GDM1 (cell line): ENCODE measurements at regions not wholly inside any gene's neighbourhood (a gene's known extent, or its start where the extent isn't known, plus 50 kb on each side); places are given as distances from the start of the nearest gene placed in this dataset.

Source experiments
- DNase-seq: peaks from one replicate; lab custom pipeline; 2025; lab: John Stamatoyannopoulos, UW

DNA sequence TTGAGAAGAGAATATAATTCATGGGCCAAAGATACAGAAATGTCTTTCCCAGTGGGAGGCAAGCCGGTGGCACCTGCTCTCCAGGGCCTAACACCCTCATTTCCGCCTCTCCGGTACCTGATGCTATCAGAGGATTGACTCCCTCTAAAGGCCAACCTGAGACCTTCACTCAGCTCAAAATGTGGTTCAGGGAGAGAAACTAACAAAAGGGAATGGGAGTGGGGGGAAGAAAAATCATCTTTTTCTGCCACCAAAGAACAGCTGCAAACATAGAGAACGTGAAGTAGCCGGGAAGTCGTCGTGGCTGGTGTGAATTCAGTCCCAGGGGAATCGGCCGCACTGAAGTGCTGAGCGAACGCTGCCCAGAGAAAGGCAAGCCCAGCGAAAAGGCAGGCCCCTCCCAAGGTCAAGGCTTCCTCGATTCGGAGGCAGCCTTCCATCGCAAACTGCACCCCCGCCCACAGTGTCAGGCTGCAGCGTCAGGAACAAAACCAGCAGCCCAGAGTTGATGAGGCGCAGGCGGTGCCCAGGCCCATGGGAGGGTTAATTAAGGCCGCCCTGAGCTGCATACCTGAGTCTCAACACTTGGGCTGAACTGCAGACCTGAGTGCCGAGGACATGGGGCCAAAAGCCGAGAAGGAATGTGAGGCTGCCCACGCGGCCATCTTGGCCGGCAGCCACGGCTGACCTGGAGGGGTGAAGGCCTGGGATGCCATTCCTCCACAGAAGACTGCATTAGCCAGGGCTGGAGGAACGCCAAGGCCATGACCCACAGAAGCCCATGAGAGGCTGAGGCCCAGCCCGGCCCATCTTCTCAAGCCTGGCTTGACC is 160.2 kb downstream of the PSMG1 start:
- no peak for DNase-seq

DNA sequence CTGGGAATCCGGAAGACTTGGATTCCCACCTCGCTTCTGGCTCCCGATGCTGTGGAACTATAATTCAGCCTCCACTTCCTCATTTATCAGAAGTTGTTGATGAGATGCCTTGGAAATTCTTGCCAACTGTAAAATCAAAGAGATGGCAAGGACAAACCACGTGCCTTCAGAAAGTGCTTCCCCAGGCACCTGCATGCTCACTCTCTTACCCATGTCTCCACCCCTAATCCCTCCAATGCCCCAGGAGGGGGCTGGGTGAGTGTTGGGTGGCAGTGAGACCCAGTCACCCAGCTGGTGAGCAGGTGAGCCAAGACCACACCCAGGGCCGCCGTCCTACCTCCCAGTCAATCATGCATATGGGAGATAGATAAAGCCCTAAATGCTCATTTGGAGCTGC is 160.8 kb downstream of the PSMG1 start:
- DNase-seq, result no peak

DNA sequence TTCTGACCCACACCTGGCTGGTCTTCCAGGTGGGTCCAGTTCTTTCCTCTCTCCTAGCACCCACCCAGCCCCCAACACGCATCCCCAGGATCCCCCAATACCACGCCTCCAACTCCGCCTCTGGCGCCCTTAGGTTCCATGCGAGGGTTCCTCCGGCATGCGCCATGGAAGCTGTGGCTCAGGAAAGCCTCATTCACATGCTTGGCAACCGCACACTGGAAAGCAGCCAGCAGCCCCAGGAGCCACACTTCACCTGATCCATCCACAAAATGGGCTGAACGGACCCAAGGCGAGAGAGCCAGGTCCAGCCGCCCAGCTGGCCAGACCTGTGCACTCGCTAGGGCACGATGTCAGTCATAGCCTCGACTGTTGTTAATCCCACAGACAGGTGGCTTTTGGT is 161.2 kb downstream of the PSMG1 start:
- DNase-seq, result no peak

DNA sequence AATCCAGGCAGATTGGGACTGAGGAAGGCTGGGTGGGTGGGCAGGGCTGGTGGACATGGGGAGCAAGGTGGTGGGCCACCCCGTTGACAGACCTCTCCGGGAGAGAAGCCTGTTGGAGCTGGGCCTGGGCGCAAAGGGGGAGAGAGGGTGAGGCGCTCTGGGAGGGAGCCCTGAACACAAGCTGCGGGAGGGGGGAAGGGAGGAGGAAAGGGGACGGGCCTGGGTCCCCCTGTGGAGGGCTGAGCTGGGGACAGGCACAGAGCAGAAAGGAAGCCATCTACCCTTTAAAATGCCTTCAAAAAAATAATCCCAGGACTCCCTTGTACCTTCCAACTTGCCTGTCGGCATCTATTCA is 161.8 kb downstream of the PSMG1 start:
- no peak for DNase-seq

DNA sequence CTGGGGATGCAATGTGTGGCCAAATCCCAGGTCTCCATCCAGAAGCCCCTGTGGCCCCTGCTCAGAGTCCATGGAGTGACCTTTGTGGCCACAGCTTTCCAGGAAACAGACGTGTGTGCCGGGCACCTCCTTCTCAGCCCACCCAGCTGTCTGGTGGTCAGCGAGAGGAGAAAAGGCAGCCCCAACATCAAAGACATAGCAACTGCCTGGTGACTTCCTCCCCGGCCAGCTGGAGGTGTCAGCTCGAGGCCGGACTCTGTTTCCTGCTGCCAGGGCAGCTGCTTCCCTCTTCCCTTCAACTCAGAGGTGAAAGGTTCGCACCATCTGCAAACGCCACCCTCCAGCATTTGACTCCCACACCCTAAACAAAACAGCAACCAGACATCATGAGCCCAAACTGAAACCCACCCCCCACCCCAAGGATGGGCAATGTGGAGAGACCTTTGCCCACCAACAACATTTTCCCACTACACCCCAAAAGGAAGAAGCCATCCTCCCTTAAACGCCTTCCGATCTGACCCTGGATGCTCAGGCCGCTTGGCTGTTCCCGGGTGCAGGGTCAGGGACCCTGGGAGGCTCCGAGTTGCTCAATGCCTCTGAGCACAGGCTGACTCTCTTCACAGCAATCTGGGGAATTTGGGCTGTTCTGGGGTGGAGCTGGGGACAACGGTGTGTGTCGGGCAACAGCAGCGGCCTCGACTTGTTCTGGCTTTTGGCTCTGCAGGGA is 162.3 kb downstream of the PSMG1 start:
- peak; percentile 60 for DNase-seq

DNA sequence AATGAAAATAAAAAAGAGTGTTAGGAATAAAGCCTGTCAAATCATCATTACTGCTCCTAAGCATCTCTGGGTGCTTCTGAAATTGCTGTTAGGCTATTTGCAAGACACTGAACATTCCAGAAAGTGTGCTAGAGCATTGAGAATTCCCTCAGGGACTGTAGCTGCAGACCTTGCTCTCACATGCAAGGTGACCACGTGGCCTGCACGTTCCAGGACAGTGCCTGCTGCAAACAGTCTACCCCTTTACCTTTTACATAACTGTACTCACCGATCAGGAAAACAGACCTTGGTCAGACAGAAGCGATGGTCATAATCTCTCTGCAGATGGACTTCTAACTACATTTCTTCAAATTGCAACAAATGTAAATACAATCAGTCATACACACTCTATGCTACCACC is 164.5 kb downstream of the PSMG1 start:
- no peak for DNase-seq

DNA sequence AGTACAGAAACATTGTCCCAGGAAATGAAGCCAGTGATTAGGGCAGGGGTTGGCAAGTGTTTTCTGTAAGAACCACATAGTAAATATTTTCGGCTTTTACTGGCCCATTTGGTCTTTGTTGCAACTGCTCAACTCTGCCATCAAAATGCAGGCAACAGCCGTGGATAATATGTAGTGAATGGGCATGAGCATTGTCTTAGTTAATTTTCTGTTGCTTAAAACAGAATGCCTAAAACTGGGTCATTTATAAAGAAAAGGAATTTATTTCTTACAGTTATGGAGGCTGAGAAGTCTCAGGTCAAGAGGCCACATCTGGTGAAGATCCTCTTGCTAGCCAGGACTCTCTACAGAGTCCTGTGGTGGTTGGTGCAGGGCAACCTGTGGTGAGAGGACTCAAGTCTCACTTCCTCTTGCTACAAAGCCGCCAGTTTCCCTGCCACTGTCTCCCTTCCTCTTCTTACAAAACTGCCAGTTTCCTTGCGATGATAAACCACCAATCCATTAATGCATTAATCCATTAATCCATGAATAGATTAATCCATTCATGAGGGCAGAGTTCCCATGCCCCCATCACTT is 166.4 kb downstream of the PSMG1 start:
- DNase-seq, result peak; percentile 83

DNA sequence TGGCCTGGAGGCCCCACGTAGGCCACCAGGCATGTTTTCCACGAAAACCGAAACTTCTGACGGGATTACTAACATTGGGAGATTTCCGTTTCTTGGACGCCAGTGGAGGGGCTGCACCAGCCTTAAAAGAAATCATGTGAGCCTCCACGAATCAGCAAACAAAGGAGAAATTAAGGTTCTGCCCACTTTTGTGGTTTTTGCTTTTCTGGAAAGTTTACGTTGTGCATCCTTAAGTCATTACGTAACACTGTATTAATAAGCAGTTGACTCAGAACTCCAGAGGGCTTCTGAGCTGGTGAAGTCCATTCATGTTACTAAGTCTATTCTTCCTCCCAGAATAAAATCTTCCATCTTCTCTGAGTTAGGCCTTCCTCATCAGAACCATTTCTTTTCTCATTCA is 168.5 kb downstream of the PSMG1 start:
- no peak for DNase-seq

DNA sequence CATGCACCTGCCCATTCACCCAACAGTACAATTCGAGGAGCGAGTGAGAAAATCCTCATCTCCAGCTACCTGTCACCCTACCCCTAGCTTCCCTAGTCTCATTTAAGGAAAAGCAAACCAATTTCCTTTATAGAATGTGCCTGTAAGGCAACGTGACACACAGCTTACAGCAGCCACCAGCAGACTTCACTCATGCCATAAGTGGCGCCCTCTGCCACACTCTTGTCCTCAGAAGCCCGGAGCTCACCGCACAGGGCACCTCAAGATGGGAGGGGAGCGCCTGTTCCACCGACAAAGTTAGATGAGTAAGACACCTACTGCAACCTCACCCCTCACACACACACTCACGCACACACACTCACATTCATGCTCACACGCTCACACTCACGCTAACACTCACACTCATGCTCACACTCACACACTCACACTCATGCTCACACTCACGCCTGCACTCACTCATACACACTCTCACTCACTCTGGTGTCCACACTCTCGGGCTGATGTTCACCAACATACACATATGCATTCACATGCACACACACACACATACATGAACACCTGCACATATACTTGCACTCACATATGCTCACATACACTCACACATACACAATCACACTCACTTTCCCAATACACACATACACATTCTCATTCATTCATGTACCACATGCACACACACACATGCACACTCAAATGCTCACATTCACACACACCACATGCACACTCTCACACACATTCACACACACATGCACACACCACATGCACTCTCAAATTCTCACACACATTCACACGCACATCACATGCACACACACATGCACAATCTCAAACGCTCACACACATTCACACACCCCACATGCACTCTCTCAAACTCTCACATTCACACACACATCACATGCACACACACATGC is 170.7 kb downstream of the PSMG1 start:
- no peak for DNase-seq

DNA sequence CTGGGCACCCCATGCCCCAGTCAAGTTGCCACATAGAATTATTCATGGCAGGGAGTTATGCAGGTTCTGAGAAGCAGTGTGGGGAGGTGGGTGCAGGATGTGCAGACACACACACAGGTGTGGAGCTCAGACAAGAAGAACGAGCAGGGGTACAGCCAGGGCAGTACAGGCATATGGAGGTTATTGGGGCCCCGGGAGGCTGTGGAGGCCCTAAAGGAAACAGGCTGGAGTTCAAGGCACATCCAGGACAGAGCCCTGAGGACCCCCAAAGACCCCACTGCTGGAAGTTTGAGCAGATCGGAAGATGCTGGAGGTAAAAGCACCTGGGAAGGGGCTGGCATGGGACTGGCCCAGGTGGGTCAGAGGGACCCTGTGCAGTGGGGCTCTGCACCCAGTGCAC is 171.3 kb downstream of the PSMG1 start:
- DNase-seq, result no peak

DNA sequence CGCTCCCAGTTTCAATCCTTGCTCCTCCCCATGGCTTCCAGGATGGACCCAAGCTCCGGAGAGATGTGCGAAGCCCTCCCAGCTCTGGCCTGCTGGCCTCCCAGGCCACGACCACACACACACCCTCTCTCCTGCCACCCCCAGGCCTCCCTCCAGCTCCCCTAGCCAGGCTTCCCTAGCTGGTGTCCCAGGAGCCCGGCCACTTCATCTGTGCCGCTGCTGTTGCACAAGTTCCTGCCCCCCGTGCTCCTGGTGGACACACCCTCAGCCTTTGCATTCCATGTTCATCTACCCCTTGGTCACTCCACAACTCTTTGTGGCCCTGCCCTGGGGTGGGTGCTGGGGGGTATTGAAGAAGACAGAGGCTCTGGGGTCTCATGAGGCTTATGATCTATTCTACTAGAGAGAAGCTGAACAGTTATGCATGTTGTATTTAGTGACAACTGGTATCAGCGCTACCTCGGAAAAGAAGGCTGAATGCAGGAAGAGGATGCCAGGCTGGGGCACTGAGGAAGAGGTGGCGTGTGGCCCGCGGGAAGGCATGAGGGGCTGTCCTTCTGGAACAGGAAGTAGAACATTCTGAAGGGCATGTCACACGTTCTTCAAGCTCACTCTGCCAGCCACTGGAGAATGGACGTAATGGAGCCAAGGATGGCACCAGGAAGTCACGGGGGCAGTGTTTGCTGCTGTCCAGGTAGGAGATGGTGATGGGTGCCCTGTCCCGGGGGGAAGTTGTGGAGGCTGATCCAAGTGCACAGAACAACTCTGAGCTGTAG is 172.4 kb downstream of the PSMG1 start:
- DNase-seq, result no peak

DNA sequence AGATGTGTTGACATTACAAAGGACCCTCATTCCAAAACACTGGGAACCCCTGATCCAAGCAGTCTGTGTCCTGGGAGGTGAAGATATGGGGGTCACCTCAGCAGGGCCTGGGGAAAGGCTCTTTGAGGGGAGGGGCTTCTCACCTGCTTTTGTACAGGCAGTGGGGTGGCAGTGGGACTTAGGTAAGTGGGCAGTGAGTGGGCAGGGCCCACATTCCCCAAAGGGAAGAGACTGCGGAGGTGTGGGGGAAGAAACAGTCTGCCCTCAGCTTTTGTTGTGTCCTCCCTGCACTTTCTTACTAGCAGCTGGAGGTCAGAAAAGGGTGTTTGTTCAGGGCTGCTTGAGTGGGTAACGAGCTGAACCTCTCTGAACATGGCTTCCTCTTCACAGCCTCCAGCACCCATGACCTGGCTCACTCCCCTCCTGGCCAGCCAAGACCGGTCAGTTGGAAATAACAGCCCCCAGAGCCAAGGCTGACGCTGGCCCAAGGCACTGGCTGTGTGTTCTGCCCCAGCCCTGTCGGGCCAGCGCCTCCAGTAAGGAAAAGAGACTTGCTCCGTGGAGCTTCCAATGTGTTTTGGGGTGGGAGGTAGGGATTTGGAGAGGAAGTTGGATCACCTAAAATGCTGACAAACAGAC is 173.5 kb downstream of the PSMG1 start:
- no peak for DNase-seq

DNA sequence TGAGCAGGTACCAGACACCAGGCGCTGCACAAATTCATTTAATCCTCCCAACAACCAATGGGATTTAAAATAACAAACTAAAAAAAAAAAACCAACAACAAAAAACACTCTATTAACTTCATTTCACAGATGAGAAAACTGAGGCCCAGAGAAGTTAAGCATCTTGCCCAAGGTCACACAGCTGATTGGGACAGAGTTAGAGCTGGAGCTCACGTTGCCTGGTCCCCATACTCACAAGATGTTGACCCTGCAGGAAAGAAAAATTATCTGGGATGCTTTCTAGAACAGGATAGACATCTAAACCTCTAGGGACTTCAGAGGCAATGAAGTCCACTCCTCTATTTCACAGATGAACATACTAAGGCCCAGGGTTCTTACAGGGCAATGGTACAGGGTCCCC is 175.3 kb downstream of the PSMG1 start:
- DNase-seq, result no peak

DNA sequence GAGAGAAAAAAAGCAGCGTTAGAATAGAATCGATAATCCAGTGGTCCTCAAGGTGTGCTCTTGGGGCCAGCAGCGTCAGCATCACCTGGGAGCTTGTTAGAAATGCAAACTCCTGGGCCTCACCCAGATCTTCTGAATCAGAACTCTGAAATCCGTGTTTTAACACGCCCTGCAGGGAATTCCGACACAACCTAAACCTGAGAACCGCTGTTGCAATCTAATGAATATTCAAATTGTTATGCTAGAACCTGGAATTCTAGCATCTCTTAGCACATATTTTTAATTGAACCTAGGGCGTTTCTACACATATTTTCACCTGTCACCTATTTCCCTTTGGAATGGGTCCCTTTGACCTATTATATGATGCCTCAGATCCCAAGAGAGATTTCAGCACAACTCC is 175.7 kb downstream of the PSMG1 start:
- DNase-seq, result no peak

DNA sequence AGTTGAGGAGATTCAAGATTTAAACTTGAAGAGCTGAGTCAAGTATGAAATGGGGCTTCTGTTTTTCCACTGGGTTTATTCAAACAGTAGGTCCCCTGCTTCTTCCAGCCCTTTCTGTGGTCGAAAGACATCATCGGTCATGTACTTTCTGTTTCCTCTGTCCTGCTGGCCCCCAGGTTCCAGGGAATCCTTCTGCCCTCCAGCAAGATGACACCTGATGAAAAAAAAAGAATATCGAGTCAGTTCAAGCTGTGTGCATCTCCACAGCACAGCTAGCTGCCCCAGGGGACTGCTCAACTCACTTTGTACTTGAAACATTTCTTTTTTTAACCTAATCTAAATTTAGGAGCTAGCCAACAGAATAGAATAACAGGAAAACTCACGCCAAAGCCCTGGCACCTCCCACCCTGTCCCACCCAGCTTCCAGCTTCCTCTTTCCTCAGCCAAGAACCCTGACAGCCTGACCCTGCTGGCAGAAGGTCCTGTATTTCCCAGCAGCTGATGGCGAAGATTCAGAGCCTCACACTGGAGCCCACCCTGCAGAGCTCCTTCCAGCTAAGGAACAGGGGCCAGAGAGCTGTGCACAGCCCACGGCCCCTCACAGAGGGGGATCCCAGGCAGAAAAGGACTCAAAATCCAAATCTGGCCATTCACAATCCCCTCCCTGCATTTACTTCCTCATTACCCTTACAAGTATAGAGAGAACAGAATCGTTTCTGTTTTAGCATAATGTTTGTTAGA is 176.5 kb downstream of the PSMG1 start:
- DNase-seq, result peak; percentile 60

DNA sequence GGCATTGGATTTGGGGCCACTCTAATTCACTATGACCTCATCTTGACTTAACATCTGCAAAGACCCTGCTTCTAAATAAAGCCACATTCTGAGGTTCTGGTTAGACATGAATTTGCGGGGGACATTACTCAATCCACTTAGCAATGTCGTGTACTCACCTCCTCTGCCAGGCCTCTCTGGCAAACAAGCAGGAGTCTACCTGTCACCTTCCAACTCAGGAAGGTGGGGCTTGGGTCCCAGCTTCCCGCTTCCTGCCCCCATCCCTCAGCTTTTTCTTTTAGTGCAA is 177.8 kb downstream of the PSMG1 start:
- DNase-seq, result no peak

DNA sequence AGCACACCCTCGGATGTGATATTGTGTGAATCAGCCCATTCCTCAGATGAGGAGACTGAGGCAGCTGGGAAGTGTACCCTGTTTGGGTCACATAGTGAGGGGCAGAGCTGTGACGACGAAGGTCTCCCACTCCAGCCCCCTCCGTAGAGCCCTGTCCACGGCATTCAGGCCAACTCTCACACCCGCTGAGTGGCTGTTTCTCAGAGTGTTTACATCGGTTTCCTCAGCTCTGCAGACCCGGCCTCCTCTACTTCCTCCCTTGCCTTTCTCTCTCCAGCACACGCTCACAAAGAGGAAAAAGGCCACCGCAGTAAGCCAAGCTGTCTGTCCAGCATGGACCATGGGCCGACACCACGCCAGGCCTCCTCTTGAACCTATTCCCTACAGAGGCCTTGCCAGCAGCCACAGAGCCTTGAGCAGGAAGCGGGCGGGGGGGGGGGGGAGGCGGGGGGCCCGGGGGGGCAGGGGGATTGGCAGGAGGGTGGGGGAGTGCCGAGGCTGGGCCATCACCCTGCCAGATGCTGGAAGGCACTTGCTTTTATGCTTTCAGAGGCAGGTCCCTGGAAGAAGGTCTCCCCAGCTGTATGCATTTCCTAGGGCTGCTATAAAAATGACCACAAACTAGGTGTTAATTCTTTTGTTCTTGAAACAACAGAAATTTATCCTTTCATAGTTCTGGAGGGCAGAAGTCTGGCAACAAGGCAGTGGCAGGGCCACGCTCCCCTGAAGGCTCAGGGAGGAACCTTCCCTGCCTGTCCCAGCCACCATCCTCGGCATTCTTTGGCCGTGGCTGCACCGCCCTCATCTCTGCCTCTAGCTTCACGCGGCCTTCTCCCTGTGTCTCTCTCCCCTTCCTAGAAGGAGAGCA is 178.4 kb downstream of the PSMG1 start:
- peak; percentile 85 for DNase-seq

DNA sequence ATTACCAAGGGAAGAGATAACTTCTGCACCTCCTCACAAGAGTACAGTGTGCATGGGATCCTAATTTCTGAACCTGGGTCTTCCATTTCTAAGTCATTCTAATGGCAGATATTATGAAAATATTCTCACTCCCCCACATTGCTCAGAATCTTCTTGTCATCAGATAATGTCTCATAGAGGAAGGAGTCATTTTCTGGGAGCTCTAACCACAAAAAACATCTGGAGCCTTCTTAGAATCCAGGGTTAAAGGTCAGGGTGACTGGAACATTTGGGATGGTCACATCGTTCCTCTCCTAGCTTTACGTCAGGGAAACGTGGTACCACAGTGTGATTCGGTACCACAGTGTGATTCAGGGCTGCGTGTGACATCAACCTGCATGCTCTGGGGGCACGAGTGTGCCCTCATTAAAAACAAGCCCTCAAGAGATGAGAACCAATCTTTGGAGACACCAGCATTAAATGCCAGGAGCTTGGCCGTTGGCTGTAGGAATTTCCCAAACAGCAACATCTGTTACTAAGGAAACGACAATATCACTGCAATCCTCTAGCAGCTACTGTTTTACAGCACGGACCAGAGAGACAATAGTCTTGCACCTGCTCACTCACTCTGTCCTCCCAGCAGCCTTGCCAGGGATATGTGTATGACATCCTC is 179.1 kb downstream of the PSMG1 start:
- no peak for DNase-seq

DNA sequence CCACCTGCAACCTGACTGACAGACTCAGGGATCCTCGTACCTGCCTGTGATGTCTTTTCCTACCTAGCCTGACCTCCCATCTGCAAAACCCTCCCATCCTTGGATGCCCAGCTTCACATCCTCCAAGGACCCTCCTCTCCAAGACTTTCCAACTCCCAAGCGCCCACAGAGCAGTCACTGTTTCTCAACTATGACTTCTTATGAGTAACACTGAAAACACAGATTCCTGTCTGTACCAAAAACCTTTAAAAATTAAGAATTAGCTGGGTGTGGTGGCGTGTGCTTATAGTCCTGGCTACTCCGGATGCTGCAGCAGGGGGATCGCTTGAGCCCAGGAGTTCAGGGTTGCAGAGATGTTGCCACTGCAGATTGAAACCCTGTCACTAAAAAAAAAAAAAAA is 181.9 kb downstream of the PSMG1 start:
- DNase-seq, result no peak
